DOHH2 (cell line): ENCODE measurements at regions not wholly inside any gene's neighbourhood (a gene's known extent, or its start where the extent isn't known, plus 50 kb on each side); places are given as distances from the start of the nearest gene placed in this dataset.

Experiments used
- CTCF ChIP-seq: fragments of 200-600 bp; sonication (generic); IDR thresholded peaks from one replicate; pipeline ENCODE4 v1.5.1; 2014; ENCODE audit warnings: antibody characterized with exemption, mild to moderate bottlenecking, low read depth, low read length; ENCODE audit not compliant: poor library complexity, severe bottlenecking
- EZH2phosphoT487 ChIP-seq: fragments of 200-600 bp; sonication (generic); IDR thresholded peaks from 2 replicates; pipeline ENCODE4 v1.6.1; 2017; ENCODE audit warnings: borderline replicate concordance, mild to moderate bottlenecking, antibody characterized with exemption, low read length, moderate library complexity, mixed read lengths

- TF ChIP-seq CTCF = no peak
- TF ChIP-seq EZH2phosphoT487 = no peak
Observed at GRCh38 chr2:60292242-60292641, 261.2 kb downstream of the BCL11A start.
